GM12874 (cell line): ENCODE measurements at regions not wholly inside any gene's neighbourhood (a gene's known extent, or its start where the extent isn't known, plus 50 kb on each side); places are given as distances from the start of the nearest gene placed in this dataset.

Experiments used
- TF ChIP-seq, protein P1 (sequence below): IDR thresholded peaks from 2 replicates; pipeline ENCODE4 v1.5.1; 2011; ENCODE audit warnings: low read depth, mild to moderate bottlenecking, control low read depth, low read length, moderate library complexity; ENCODE audit not compliant: insufficient read depth

GRCh38 chr13:85313761-85314503, 485.3 kb downstream of the SLITRK6 start:
- TF ChIP-seq, protein P1, sequence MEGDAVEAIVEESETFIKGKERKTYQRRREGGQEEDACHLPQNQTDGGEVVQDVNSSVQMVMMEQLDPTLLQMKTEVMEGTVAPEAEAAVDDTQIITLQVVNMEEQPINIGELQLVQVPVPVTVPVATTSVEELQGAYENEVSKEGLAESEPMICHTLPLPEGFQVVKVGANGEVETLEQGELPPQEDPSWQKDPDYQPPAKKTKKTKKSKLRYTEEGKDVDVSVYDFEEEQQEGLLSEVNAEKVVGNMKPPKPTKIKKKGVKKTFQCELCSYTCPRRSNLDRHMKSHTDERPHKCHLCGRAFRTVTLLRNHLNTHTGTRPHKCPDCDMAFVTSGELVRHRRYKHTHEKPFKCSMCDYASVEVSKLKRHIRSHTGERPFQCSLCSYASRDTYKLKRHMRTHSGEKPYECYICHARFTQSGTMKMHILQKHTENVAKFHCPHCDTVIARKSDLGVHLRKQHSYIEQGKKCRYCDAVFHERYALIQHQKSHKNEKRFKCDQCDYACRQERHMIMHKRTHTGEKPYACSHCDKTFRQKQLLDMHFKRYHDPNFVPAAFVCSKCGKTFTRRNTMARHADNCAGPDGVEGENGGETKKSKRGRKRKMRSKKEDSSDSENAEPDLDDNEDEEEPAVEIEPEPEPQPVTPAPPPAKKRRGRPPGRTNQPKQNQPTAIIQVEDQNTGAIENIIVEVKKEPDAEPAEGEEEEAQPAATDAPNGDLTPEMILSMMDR = no peak

DNA sequence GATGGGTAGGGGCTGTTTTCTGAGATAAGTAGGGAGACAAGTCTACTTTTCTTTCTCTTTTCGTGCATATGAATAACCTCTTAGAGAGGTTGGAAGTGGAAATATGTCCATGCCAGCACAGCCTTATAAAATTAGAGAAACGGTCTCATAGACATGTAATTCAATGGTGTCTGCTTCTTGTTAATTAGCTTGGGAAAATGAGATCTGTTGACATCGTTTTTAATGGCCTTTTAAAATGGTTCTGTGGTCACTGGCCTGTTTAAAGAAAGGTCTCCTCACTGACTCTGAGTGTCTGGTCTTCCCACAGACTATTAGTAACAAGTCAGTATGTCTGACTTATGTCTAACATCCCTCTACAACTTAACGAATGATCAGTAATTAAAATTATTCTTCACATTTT, 487.1 kb downstream of the SLITRK6 start:
- TF ChIP-seq, protein P1 = no peak

DNA sequence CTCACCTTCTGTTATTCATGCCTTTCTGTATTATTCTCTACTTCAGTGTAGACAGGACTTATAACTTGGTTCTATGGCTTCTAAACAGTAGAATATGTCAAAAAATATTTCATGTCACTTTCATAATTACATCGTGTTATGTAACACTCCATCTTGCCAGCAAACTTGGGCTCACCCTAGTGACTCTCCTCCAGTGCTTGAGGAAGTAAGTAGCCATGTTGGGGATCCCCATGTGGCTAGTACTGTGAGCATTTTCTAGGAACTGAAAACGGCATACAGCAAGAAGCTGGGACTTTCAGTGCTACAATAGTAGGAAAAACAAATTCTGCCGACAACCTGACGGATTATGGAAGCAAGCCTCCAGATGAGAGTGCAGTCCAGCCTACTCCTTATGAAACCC, 495.6 kb downstream of the SLITRK6 start:
- TF ChIP-seq, protein P1 = no peak

GRCh38 chr13:85298387-85298924, 500.8 kb downstream of the SLITRK6 start:
- TF ChIP-seq, protein P1 = no peak

- TF ChIP-seq, protein P1 = no peak
Measured at GRCh38 chr13:85288698-85289097, 510.5 kb downstream of the SLITRK6 start.

GRCh38 chr13:85287528-85287927, 511.7 kb downstream of the SLITRK6 start:
- TF ChIP-seq, protein P1 = no peak

GRCh38 chr13:85286081-85286480, 513.1 kb downstream of the SLITRK6 start:
- TF ChIP-seq, protein P1 = no peak
